Vagina (tissue), 2 donors: ENCODE measurements at regions not wholly inside any gene's neighbourhood (a gene's known extent, or its start where the extent isn't known, plus 50 kb on each side); places are given as distances from the start of the nearest gene placed in this dataset.

Source experiments
- POLR2A ChIP-seq, 2 donors: fragments of 450-650 bp; IDR thresholded peaks; one replicate each; pipeline ENCODE4 v1.6.1; 2017; ENCODE audit warnings: antibody characterized with exemption in 2 of 2, mild to moderate bottlenecking in 2 of 2, moderate library complexity in 2 of 2
- POLR2AphosphoS5 ChIP-seq, 2 donors: sonication (generic); formaldehyde crosslinking; IDR thresholded peaks; one replicate each; pipeline ENCODE4 v1.9.0; 2017; ENCODE audit warnings: antibody characterized with exemption in 2 of 2, mild to moderate bottlenecking in 2 of 2, low read depth in 1 of 2; ENCODE audit not compliant: insufficient read depth in 1 of 2
- TF ChIP-seq, protein P1 (sequence below), 3 experiments: fragments of 450-650 bp in 2 of 3; fragments of 200-600 bp in 1 of 3; sonication (generic) in 1 of 3; IDR thresholded peaks; one replicate each; pipeline ENCODE4 v1.5.1; 2017 to 2019; ENCODE audit warnings: antibody characterized with exemption in 3 of 3, mild to moderate bottlenecking in 2 of 3, moderate library complexity in 2 of 3

DNA sequence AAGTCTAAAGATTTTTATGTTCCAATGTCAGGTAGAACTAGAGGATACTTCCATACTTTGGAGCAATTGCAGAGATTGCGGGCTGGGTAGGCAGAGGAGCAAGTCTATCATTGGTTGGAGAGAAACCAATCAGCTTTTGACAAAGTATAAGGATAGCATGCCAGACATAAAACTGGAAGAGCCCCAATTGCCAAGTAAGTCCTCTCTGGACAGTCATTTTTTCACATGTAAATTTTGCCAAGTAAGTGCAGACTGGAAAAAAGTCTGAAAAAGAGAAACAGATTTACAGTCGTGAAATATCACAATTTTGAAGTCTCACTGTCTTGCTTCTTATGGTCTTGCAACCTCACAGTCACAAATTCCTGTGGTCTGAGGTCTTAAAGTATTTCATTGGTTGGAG, 131.4 kb upstream of the C21orf91 start:
- TF ChIP-seq, protein P1, sequence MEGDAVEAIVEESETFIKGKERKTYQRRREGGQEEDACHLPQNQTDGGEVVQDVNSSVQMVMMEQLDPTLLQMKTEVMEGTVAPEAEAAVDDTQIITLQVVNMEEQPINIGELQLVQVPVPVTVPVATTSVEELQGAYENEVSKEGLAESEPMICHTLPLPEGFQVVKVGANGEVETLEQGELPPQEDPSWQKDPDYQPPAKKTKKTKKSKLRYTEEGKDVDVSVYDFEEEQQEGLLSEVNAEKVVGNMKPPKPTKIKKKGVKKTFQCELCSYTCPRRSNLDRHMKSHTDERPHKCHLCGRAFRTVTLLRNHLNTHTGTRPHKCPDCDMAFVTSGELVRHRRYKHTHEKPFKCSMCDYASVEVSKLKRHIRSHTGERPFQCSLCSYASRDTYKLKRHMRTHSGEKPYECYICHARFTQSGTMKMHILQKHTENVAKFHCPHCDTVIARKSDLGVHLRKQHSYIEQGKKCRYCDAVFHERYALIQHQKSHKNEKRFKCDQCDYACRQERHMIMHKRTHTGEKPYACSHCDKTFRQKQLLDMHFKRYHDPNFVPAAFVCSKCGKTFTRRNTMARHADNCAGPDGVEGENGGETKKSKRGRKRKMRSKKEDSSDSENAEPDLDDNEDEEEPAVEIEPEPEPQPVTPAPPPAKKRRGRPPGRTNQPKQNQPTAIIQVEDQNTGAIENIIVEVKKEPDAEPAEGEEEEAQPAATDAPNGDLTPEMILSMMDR (IDR thresholded peaks at IDR 0.05): no peak
- TF ChIP-seq POLR2AphosphoS5 (IDR thresholded peaks at IDR 0.05; ENCODE audit: insufficient read depth in 1 of 2, low read depth in 1 of 2) (no peak), POLR2A (IDR thresholded peaks at IDR 0.05) (no peak)
